HCT116 (cell line): ENCODE measurements at regions not wholly inside any gene's neighbourhood (a gene's known extent, or its start where the extent isn't known, plus 50 kb on each side); places are given as distances from the start of the nearest gene placed in this dataset.

Experiments
- ATAC-seq: fragments of 200-7000 bp; cut with Tn5 transposase; 2 replicates; pipeline ENCODE4 v1.9.1; 2020; ENCODE audit warnings: mild to moderate bottlenecking, moderate library complexity
- BruUV-seq: library from RNA; stranded (reverse); fragments of 400-500 nt; replicated peaks from 2 replicates; lab custom pipeline; 2021; lab: Mats Ljungman, UMichigan
- CTCF ChIA-PET: fragments of 300-600 bp; sonication (Branson Sonifier 250); formaldehyde crosslinking; loops from one replicate; lab custom pipeline; 2021; ENCODE audit warnings: antibody characterized with exemption; lab: Charles Lee
- POLR2A ChIA-PET: fragments of 300-600, 350-600 bp; sonication (Branson Sonifier 250); formaldehyde crosslinking; loops from one replicate; lab custom pipeline; 2021; ENCODE audit warnings: antibody characterized with exemption; lab: Charles Lee
- RAD21 ChIA-PET, 2 experiments: fragments of 300-600 bp; sonication (Branson Sonifier 250); formaldehyde crosslinking; loops; one replicate each; lab custom pipeline; 2023; ENCODE audit warnings: low total read pairs in 2 of 2; ENCODE audit not compliant: uncharacterized antibody in 2 of 2, unreplicated experiment in 2 of 2, low non-redundant PET in 1 of 2; lab: Charles Lee
- DNase-seq: peaks from one replicate; pipeline ENCODE4 v3.0.0-alpha.2; 2010; ENCODE audit warnings: low read depth, low spot score
- H2AFZ ChIP-seq: fragments of 200-600 bp; shearing (Covaris generic), sonication (generic); 2 replicates; pipeline ENCODE4 v1.6.1; 2017; ENCODE audit warnings: low read depth, mixed run types, mixed read lengths, antibody characterized with exemption, low read length; ENCODE audit not compliant: poor library complexity, severe bottlenecking
- H3K27ac ChIP-seq: 2 replicates; pipeline ENCODE4 v1.5.1; 2012; ENCODE audit warnings: low read depth, low read length
- H3K27me3 ChIP-seq: fragments of 200-600 bp; sonication (generic); 2 replicates; pipeline ENCODE4 v1.6.1; 2016; ENCODE audit warnings: mixed run types, low read length, mixed read lengths; ENCODE audit not compliant: insufficient read depth
- H3K36me3 ChIP-seq, 2 experiments: fragments of 200-500 bp in 1 of 2; fragments of 200-600 bp in 1 of 2; sonication (Bioruptor generic) in 1 of 2; sonication (generic) in 1 of 2; 2 replicates each; pipeline versions ENCODE4 v1.5.1 to v1.6.1; 2014 to 2016; ENCODE audit warnings: low read length in 2 of 2, inconsistent platforms in 1 of 2, mixed read lengths in 1 of 2, mixed run types in 1 of 2; ENCODE audit not compliant: insufficient read depth in 2 of 2, control insufficient read depth in 1 of 2
- H3K4me1 ChIP-seq, 2 experiments: fragments of 200-600 bp in 1 of 2; sonication (generic) in 1 of 2; 2 replicates each; pipeline versions ENCODE4 v1.5.1 to v1.6.1; 2012 to 2017; ENCODE audit warnings: low read length in 2 of 2, inconsistent platforms in 1 of 2, mild to moderate bottlenecking in 1 of 2, mixed read lengths in 1 of 2, mixed run types in 1 of 2, moderate library complexity in 1 of 2; ENCODE audit not compliant: insufficient read depth in 2 of 2, control insufficient read depth in 1 of 2
- H3K4me2 ChIP-seq: fragments of 200-600 bp; sonication (generic); 2 replicates; pipeline ENCODE4 v1.6.1; 2017; ENCODE audit warnings: mixed run types, low read length, mixed read lengths
- H3K4me3 ChIP-seq, 2 experiments: fragments of 200-600 bp in 1 of 2; sonication (generic) in 1 of 2; replicated peaks in 1 of 2; 2 replicates each; pipeline ENCODE4 v1.5.1; 2011 to 2016; ENCODE audit warnings: low read length in 2 of 2, control low read depth in 1 of 2, low read depth in 1 of 2, mild to moderate bottlenecking in 1 of 2, mixed read lengths in 1 of 2, mixed run types in 1 of 2
- H3K79me2 ChIP-seq: fragments of 200-600 bp; sonication (generic); 2 replicates; pipeline ENCODE4 v1.6.1; 2017; ENCODE audit warnings: mild to moderate bottlenecking, mixed run types, low read length, moderate library complexity, mixed read lengths; ENCODE audit not compliant: insufficient read depth
- H3K9ac ChIP-seq: fragments of 200-600 bp; sonication (generic); 2 replicates; pipeline ENCODE4 v1.6.1; 2016; ENCODE audit warnings: low read length, mixed read lengths
- H3K9me2 ChIP-seq: fragments of 200-600 bp; sonication (generic), shearing (Covaris generic); 2 replicates; pipeline ENCODE4 v1.6.1; 2017; ENCODE audit warnings: mixed run types, mild to moderate bottlenecking, moderate library complexity; ENCODE audit not compliant: insufficient read depth
- H3K9me3 ChIP-seq, 2 experiments: fragments of 200-500 bp in 1 of 2; fragments of 200-600 bp in 1 of 2; sonication (Bioruptor generic) in 1 of 2; sonication (generic) in 1 of 2; 2 replicates each; pipeline ENCODE4 v1.6.1; 2014 to 2017; ENCODE audit warnings: low read length in 2 of 2, mixed read lengths in 2 of 2, inconsistent platforms in 1 of 2, low read depth in 1 of 2, mild to moderate bottlenecking in 1 of 2, mixed run types in 1 of 2, moderate library complexity in 1 of 2; ENCODE audit not compliant: control insufficient read depth in 1 of 2, insufficient read depth in 1 of 2
- H4K20me1 ChIP-seq: fragments of 200-600 bp; sonication (generic), shearing (Covaris generic); 2 replicates; pipeline ENCODE4 v1.6.1; 2017; ENCODE audit warnings: mixed run types, mild to moderate bottlenecking, moderate library complexity; ENCODE audit not compliant: insufficient read depth
- CBX3 ChIP-seq: IDR thresholded peaks from 2 replicates; pipeline ENCODE4 v1.6.1; 2012; ENCODE audit warnings: low read depth
- FOSL1 ChIP-seq: IDR thresholded peaks from 2 replicates; pipeline ENCODE4 v1.6.1; 2012; ENCODE audit warnings: low read depth
- JUND ChIP-seq: IDR thresholded peaks from 2 replicates; pipeline ENCODE4 v1.6.1; 2012
- POLR2A ChIP-seq: IDR thresholded peaks from 2 replicates; pipeline ENCODE4 v1.7.0; 2011; ENCODE audit warnings: borderline replicate concordance; ENCODE audit not compliant: insufficient read depth, insufficient read length; ENCODE audit errors: extremely low read depth
- SRF ChIP-seq: IDR thresholded peaks from 2 replicates; pipeline ENCODE4 v1.6.1; 2012; ENCODE audit warnings: low read depth
- TCF7L2 ChIP-seq: IDR thresholded peaks from 2 replicates; pipeline ENCODE4 v1.7.0; 2011; ENCODE audit warnings: borderline replicate concordance, inconsistent platforms; ENCODE audit not compliant: insufficient read depth, insufficient read length; ENCODE audit errors: extremely low read depth
- YY1 ChIP-seq: IDR thresholded peaks from 2 replicates; pipeline ENCODE4 v1.6.1; 2011; ENCODE audit warnings: low read length, low read depth, moderate library complexity, mild to moderate bottlenecking; ENCODE audit not compliant: insufficient replicate concordance; ENCODE audit errors: extremely low read depth
- ZNF274 ChIP-seq: fragments of 200-500 bp; sonication (Bioruptor generic); IDR thresholded peaks from 2 replicates; pipeline ENCODE4 v1.6.1; 2014; ENCODE audit warnings: mild to moderate bottlenecking, low read depth, low read length, inconsistent platforms
- intact Hi-C: fragments of 100-400 bp; cut with micrococcal nuclease; formaldehyde crosslinking; loops from 2 replicates; pipeline ENCODE4 v1.10.0; 2022
- TF ChIP-seq, protein P1 (sequence below): IDR thresholded peaks from 2 replicates; pipeline ENCODE4 v1.6.1; 2011; ENCODE audit warnings: mild to moderate bottlenecking, low read length, moderate library complexity; ENCODE audit not compliant: insufficient replicate concordance; ENCODE audit errors: extremely low read depth
- TF ChIP-seq, protein P2 (sequence below), 3 experiments: fragments of 200-600 bp in 1 of 3; sonication (generic) in 1 of 3; IDR thresholded peaks in 2 of 3; conservative IDR thresholded peaks in 1 of 3; 2 replicates each; pipeline ENCODE4 v1.5.1; 2012 to 2017; ENCODE audit warnings: low read depth in 2 of 3, low read length in 2 of 3, antibody characterized with exemption in 1 of 3, borderline replicate concordance in 1 of 3, control low read depth in 1 of 3, mild to moderate bottlenecking in 1 of 3, mixed read lengths in 1 of 3, mixed run types in 1 of 3, moderate library complexity in 1 of 3; ENCODE audit not compliant: insufficient read depth in 1 of 3

DNA sequence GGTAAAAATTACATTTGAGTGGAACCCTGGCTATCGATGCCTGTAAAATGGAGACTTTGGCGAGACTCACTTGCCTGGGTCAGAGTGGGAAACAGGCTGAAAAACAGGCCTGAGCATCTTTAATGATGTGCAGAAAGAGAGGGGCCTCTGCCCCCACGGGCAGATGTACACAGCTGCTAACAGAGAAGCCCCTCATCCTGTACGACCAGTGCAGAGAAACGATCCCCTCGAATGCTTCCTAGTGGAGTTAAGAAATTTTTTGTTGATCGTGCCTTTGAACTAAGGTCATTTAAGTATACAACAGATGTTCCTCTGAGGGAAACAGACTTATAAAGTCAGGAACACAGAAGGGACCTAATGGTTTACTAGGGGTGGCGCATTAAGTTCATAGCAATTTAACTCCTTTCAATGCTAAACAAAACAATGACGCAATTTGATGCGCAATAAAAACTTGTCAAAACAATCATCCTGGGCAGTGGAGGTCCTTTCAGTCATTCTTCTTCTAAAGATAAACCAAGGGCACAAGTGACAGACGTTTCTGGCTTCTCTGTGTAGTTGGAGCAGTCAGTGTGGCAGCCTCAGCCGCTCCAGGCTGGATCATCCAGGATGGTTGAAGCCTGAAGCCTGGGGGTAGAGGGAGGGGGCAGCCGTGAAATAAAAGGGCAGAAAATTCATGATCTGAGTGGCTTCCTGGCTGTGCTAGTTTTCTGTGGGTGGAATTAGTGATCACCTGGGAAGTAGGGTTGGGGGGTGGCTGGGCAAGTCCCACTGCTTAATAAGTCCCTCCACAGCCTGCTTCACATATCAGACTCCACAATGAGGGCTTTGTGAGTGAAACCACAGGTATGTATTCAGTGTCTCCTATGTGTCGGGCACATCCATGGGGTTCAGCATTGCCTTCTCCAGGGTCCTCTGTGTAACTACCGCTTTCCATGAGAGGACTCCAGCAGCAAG lies 50.8 kb upstream of the MRPS22 start:
- DNase-seq (no peak), ATAC-seq (peak; percentile 47)
- Histone ChIP-seq H4K20me1 (no peaks in the 10 kb centered on the region), H3K4me1 (peaks cover 46 to 70% of the 10 kb centered on the region in 2 experiments), H3K9me3 (no peaks in the 10 kb centered on the region), H3K79me2 (no peaks in the 10 kb centered on the region), H2AFZ (no peak overlapping the region), H3K9ac (no peak overlapping the region), H3K27me3 (no peaks in the 10 kb centered on the region), H3K4me2 (peak overlapping the region; percentile 21; the same call in 1 of the 2 replicates), H3K36me3 (no peaks in the 10 kb centered on the region; a peak in 1 of 4 replicates), H3K4me3 (no peak overlapping the region), H3K9me2 (no peaks in the 10 kb centered on the region), H3K27ac (peak overlapping the region; percentile 42)
- no TSS peak for BruUV-seq
- no peak for TF ChIP-seq FOSL1
- no peak for TF ChIP-seq POLR2A
- TF ChIP-seq SRF, result no peak
- POLR2A ChIA-PET, result interaction anchor here (0.9 kb wide), 1 partner anchor 9 kb away, joined by 4 read pairs; no protein-coding TSS in a partner anchor
- CTCF ChIA-PET, result no interaction called here
- RAD21 ChIA-PET, result no interaction called here
- intact Hi-C loops, result no loop called here

DNA sequence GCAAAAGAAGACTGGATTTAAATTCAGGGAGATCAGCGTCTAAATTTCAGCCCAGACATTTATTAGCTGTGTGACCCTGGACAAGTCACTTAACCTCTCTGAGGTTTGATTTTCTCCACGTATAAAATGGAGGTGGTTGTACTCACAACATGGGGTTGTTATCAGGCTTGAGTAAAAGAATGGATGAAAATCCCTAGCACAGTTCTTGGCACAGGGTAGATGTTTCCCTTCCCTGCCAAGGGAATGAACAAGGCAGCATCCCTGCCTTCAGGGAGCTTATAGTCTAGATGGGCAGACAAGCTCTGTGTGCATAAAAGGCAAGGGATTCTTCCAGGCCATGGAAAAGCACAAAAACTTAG lies 50.2 kb upstream of the MRPS22 start:
- H3K4me1 ChIP-seq, result peaks cover 48 to 70% of the 10 kb centered on the region in 2 experiments
- no peak overlapping the region for H3K9ac ChIP-seq
- CTCF ChIA-PET, result no interaction called here
- no peaks in the 10 kb centered on the region for H3K79me2 ChIP-seq
- no peak for ATAC-seq
- DNase-seq, result no peak
- no peaks in the 10 kb centered on the region for H3K9me2 ChIP-seq
- TF ChIP-seq TCF7L2, result no peak
- TF ChIP-seq, protein P1, sequence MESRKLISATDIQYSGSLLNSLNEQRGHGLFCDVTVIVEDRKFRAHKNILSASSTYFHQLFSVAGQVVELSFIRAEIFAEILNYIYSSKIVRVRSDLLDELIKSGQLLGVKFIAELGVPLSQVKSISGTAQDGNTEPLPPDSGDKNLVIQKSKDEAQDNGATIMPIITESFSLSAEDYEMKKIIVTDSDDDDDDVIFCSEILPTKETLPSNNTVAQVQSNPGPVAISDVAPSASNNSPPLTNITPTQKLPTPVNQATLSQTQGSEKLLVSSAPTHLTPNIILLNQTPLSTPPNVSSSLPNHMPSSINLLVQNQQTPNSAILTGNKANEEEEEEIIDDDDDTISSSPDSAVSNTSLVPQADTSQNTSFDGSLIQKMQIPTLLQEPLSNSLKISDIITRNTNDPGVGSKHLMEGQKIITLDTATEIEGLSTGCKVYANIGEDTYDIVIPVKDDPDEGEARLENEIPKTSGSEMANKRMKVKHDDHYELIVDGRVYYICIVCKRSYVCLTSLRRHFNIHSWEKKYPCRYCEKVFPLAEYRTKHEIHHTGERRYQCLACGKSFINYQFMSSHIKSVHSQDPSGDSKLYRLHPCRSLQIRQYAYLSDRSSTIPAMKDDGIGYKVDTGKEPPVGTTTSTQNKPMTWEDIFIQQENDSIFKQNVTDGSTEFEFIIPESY, result no peak
- TF ChIP-seq, protein P2, sequence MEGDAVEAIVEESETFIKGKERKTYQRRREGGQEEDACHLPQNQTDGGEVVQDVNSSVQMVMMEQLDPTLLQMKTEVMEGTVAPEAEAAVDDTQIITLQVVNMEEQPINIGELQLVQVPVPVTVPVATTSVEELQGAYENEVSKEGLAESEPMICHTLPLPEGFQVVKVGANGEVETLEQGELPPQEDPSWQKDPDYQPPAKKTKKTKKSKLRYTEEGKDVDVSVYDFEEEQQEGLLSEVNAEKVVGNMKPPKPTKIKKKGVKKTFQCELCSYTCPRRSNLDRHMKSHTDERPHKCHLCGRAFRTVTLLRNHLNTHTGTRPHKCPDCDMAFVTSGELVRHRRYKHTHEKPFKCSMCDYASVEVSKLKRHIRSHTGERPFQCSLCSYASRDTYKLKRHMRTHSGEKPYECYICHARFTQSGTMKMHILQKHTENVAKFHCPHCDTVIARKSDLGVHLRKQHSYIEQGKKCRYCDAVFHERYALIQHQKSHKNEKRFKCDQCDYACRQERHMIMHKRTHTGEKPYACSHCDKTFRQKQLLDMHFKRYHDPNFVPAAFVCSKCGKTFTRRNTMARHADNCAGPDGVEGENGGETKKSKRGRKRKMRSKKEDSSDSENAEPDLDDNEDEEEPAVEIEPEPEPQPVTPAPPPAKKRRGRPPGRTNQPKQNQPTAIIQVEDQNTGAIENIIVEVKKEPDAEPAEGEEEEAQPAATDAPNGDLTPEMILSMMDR (IDR thresholded peaks at IDR 0.05 in 2 of 3, conservative IDR thresholded peaks at IDR 0.05 in 1 of 3; ENCODE audit: borderline replicate concordance in 1 of 3, insufficient read depth in 1 of 3, low read depth in 2 of 3, low read length in 2 of 3), result no peak
- no peak for TF ChIP-seq CBX3
- TF ChIP-seq YY1, result no peak
- TF ChIP-seq ZNF274, result no peak
- TF ChIP-seq JUND, result no peak
- H3K4me2 ChIP-seq, result 0 out of 2 replicates have a peak overlapping the region, but pooled peaks have one; percentile 21
- peak overlapping the region; percentile 23; the same call in 1 of the 2 replicates for H3K27ac ChIP-seq
- no peaks in the 10 kb centered on the region for H3K27me3 ChIP-seq
- no peak overlapping the region for H2AFZ ChIP-seq
- H3K36me3 ChIP-seq, result no peaks in the 10 kb centered on the region; a peak in 1 of 4 replicates
- intact Hi-C loops, result no loop called here
- H3K9me3 ChIP-seq, result no peaks in the 10 kb centered on the region
- H4K20me1 ChIP-seq, result no peaks in the 10 kb centered on the region
- RAD21 ChIA-PET, result no interaction called here
- no peak overlapping the region for H3K4me3 ChIP-seq
- BruUV-seq, result no TSS peak
- POLR2A ChIA-PET, result interaction anchor here (0.9 kb wide), 1 partner anchor 9 kb away, joined by 4 read pairs; no protein-coding TSS in a partner anchor
